Colon (tissue), 2 donors: ENCODE measurements at regions not wholly inside any gene's neighbourhood (a gene's known extent, or its start where the extent isn't known, plus 50 kb on each side); places are given as distances from the start of the nearest gene placed in this dataset.

Experiments used
- FAIRE-seq: peaks from 2 replicates; lab custom pipeline; 2012; peaks lifted over from hg19 to GRCh38; lab: Jason Lieb, UNC
- donor health status: control.
- donor health status: control.

GRCh38 chr14:22452330-22452729 lies 136.7 kb downstream of the DAD1 start:
- FAIRE-seq = no peak

GRCh38 chr14:22450266-22450665 lies 138.8 kb downstream of the DAD1 start:
- FAIRE-seq = no peak

GRCh38 chr14:22449600-22449905 lies 139.5 kb downstream of the DAD1 start:
- FAIRE-seq = no peak

- no peak for FAIRE-seq
Observed at GRCh38 chr14:22448905-22449599, 140.0 kb downstream of the DAD1 start.

- no peak for FAIRE-seq
Observed at GRCh38 chr14:22448035-22448904, 140.8 kb downstream of the DAD1 start.

- no peak for FAIRE-seq
Observed at GRCh38 chr14:22438742-22439141, 150.3 kb downstream of the DAD1 start.

GRCh38 chr14:22434901-22435550 lies 154.0 kb downstream of the DAD1 start:
- no peak for FAIRE-seq

GRCh38 chr14:22434030-22434429 lies 155.0 kb downstream of the DAD1 start:
- FAIRE-seq = no peak

GRCh38 chr14:22433069-22433468 lies 156.0 kb downstream of the DAD1 start:
- FAIRE-seq = no peak

- no peak for FAIRE-seq
Observed at GRCh38 chr14:22432348-22432976, 156.6 kb downstream of the DAD1 start.

GRCh38 chr14:22429546-22430294 lies 159.3 kb downstream of the DAD1 start:
- FAIRE-seq = no peak

GRCh38 chr14:22428700-22429291 lies 160.2 kb downstream of the DAD1 start:
- no peak for FAIRE-seq

GRCh38 chr14:22427771-22428231 lies 161.2 kb downstream of the DAD1 start:
- no peak for FAIRE-seq

- no peak for FAIRE-seq
Observed at GRCh38 chr14:22426711-22427110, 162.3 kb downstream of the DAD1 start.

- FAIRE-seq = no peak
Observed at GRCh38 chr14:22423958-22424357, 165.1 kb downstream of the DAD1 start.

GRCh38 chr14:22422238-22422637 lies 166.8 kb downstream of the DAD1 start:
- no peak for FAIRE-seq

GRCh38 chr14:22420598-22421186 lies 168.3 kb downstream of the DAD1 start:
- no peak for FAIRE-seq

- no peak for FAIRE-seq
Observed at GRCh38 chr14:22419620-22420019, 169.4 kb downstream of the DAD1 start.

GRCh38 chr14:22418631-22419030 lies 170.4 kb downstream of the DAD1 start:
- FAIRE-seq = no peak

GRCh38 chr14:22417914-22418313 lies 171.1 kb downstream of the DAD1 start:
- FAIRE-seq = no peak

GRCh38 chr14:22416193-22416592 lies 172.8 kb downstream of the DAD1 start:
- no peak for FAIRE-seq
